K562 (cell line): ENCODE measurements at regions not wholly inside any gene's neighbourhood (a gene's known extent, or its start where the extent isn't known, plus 50 kb on each side); places are given as distances from the start of the nearest gene placed in this dataset.

Experiments used
- ATAC-seq: fragments of 200-7000 bp; cut with Tn5 transposase; 3 replicates; pipeline ENCODE4 v1.9.1; 2020; ENCODE audit warnings: moderate library complexity
- BruUV-seq: library from RNA; stranded (reverse); fragments of 400-500 nt; replicated peaks from 2 replicates; lab custom pipeline; 2021; lab: Mats Ljungman, UMichigan
- CTCF ChIA-PET: fragments of 300-600 bp; formaldehyde crosslinking; extraction: SDS; loops from one replicate; lab custom pipeline; 2021; ENCODE audit warnings: low intra/inter-chr PET ratio; lab: Yijun Ruan, JAX
- POLR2A ChIA-PET: fragments of 300-600, 350-650 bp; sonication (Branson Sonifier 250); formaldehyde crosslinking; extraction: SDS; loops from one replicate; lab custom pipeline; 2021; ENCODE audit warnings: antibody characterized with exemption, inconsistent platforms; lab: Yijun Ruan, JAX
- DNase-seq, 4 experiments: peaks; one replicate each; pipeline versions ENCODE4 v3.0.0 to v3.0.0-alpha.2; 2011 to 2018; ENCODE audit warnings: low spot score in 3 of 4, mixed read lengths in 3 of 4; ENCODE audit errors: extremely low read depth in 1 of 4
- FAIRE-seq: peaks from 2 replicates; lab custom pipeline; 2011; peaks lifted over from hg19 to GRCh38; lab: Jason Lieb, UNC
- H2AFZ ChIP-seq: 2 replicates; pipeline ENCODE4 v1.6.0; 2011; ENCODE audit warnings: low read depth, low read length, control low read depth, inconsistent platforms
- H3K27ac ChIP-seq: fragments of 200-600 bp; 3 replicates; pipeline ENCODE4 v1.8.0; 2011; ENCODE audit warnings: low read depth, mild to moderate bottlenecking, control low read depth, inconsistent platforms, low read length, moderate library complexity, mixed read lengths; ENCODE audit errors: extremely low read depth
- H3K27me3 ChIP-seq, 2 experiments: fragments of 300-600 bp in 1 of 2; 2 replicates in 1 of 2; 3 replicates in 1 of 2; pipeline versions ENCODE4 v1.6.0 to v1.8.0; 2011; ENCODE audit warnings: inconsistent platforms in 2 of 2, low read length in 2 of 2, mild to moderate bottlenecking in 1 of 2, mixed read lengths in 1 of 2, moderate library complexity in 1 of 2; ENCODE audit not compliant: control insufficient read depth in 2 of 2, insufficient read depth in 2 of 2
- H3K36me3 ChIP-seq: fragments of 300-600 bp; 3 replicates; pipeline ENCODE4 v1.8.0; 2011; ENCODE audit warnings: mild to moderate bottlenecking, low read length, inconsistent platforms; ENCODE audit not compliant: control insufficient read depth, insufficient read depth
- H3K4me1 ChIP-seq, 2 experiments: fragments of 200-600 bp in 1 of 2; replicated peaks in 1 of 2; 2 replicates in 1 of 2; 3 replicates in 1 of 2; pipeline versions ENCODE4 v1.5.1 to v1.8.0; 2011; ENCODE audit warnings: inconsistent platforms in 2 of 2, low read length in 2 of 2, mild to moderate bottlenecking in 1 of 2, mixed read lengths in 1 of 2, moderate library complexity in 1 of 2; ENCODE audit not compliant: control insufficient read depth in 2 of 2, insufficient read depth in 2 of 2
- H3K4me2 ChIP-seq: 2 replicates; pipeline ENCODE4 v1.6.1; 2011; ENCODE audit warnings: low read length, control low read depth, inconsistent platforms, mixed read lengths; ENCODE audit not compliant: insufficient read depth
- H3K4me3 ChIP-seq: fragments of 200-600 bp; sonication (generic), shearing (Covaris generic); 2 replicates; pipeline ENCODE4 v1.5.1; 2016; ENCODE audit warnings: control low read depth, inconsistent platforms
- H3K79me2 ChIP-seq: fragments of 200-600 bp; 3 replicates; pipeline ENCODE4 v1.8.0; 2011; ENCODE audit warnings: low read length, inconsistent platforms; ENCODE audit not compliant: control insufficient read depth, insufficient read depth
- H3K9ac ChIP-seq, 2 experiments: 2 replicates each; pipeline versions ENCODE4 v1.6.0 to v1.6.1; 2011; ENCODE audit warnings: low read depth in 2 of 2, low read length in 2 of 2, control low read depth in 1 of 2, inconsistent platforms in 1 of 2, mild to moderate bottlenecking in 1 of 2, mixed read lengths in 1 of 2; ENCODE audit not compliant: insufficient read depth in 1 of 2
- H3K9me1 ChIP-seq: one replicate; pipeline ENCODE4 v1.6.0; 2011; ENCODE audit warnings: inconsistent platforms, mild to moderate bottlenecking, low read length, moderate library complexity; ENCODE audit not compliant: control insufficient read depth, insufficient read depth
- H3K9me3 ChIP-seq: replicated peaks from 2 replicates; pipeline ENCODE4 v1.5.1; 2011; ENCODE audit warnings: low read depth, low read length, inconsistent platforms; ENCODE audit not compliant: control insufficient read depth, insufficient read depth
- H4K20me1 ChIP-seq: replicated peaks from 2 replicates; pipeline ENCODE4 v1.6.1; 2011; ENCODE audit warnings: low read length, inconsistent platforms, mixed read lengths; ENCODE audit not compliant: control insufficient read depth, insufficient read depth
- ATF7 ChIP-seq: fragments of 450-650 bp; IDR thresholded peaks from 2 replicates; pipeline ENCODE4 v1.7.1; 2014; ENCODE audit warnings: mild to moderate bottlenecking, moderate library complexity
- DACH1 ChIP-seq: fragments of 450-650 bp; IDR thresholded peaks from 2 replicates; pipeline ENCODE4 v1.6.1; 2018; ENCODE audit not compliant: partially characterized antibody
- GATAD2B ChIP-seq: fragments of 450-650 bp; IDR thresholded peaks from 2 replicates; pipeline ENCODE4 v1.6.1; 2017; ENCODE audit warnings: mild to moderate bottlenecking, borderline replicate concordance
- HMGXB4 ChIP-seq: sonication (generic); formaldehyde crosslinking; IDR thresholded peaks from 2 replicates; pipeline ENCODE4 v1.8.1; 2023; ENCODE audit warnings: mild to moderate bottlenecking, missing genetic modification reagents
- MEF2D ChIP-seq: conservative IDR thresholded peaks from 2 replicates; pipeline ENCODE4 v1.6.1; 2016; ENCODE audit warnings: low read depth, missing genetic modification characterization, missing compliant biosample characterization
- MIER1 ChIP-seq: fragments of 450-650 bp; IDR thresholded peaks from 2 replicates; pipeline ENCODE4 v1.6.1; 2016; ENCODE audit warnings: antibody characterized with exemption, mild to moderate bottlenecking, low read depth
- MYNN ChIP-seq, 2 experiments: sonication (generic); formaldehyde crosslinking in 1 of 2; IDR thresholded peaks; 2 replicates each; pipeline versions ENCODE4 v1.5.0 to v1.6.1; 2016 to 2020; ENCODE audit warnings: antibody characterized with exemption in 1 of 2, missing genetic modification reagents in 1 of 2
- PHF20 ChIP-seq: fragments of 450-650 bp; IDR thresholded peaks from 2 replicates; pipeline ENCODE4 v1.6.1; 2018; ENCODE audit not compliant: partially characterized antibody
- ZNF280B ChIP-seq: fragments of 250-450 bp; sonication (Bioruptor Pico); IDR thresholded peaks from 2 replicates; pipeline ENCODE4 v1.5.1; 2021; ENCODE audit warnings: mild to moderate bottlenecking
- ZNF316 ChIP-seq: fragments of 450-650 bp; IDR thresholded peaks from 2 replicates; pipeline ENCODE4 v1.6.1; 2016
- ZNF561 ChIP-seq: fragments of 450-650 bp; formaldehyde crosslinking; conservative IDR thresholded peaks from 2 replicates; pipeline ENCODE4 v1.4.0; 2020; ENCODE audit warnings: mild to moderate bottlenecking, moderate library complexity
- ZNF584 ChIP-seq: fragments of 200-800 bp; sonication (Bioruptor generic); IDR thresholded peaks from 2 replicates; pipeline ENCODE4 v1.6.1; 2016; ENCODE audit warnings: low read depth, mild to moderate bottlenecking, missing genetic modification characterization, missing compliant biosample characterization
- WGBS: fragments of 100-300 bp; shearing (Covaris generic); methylation state at CpG from one replicate; pipeline ENCODE4 v1.1.6; 2016; ENCODE audit warnings: low coverage, mixed read lengths; ENCODE audit not compliant: insufficient coverage; ENCODE audit errors: missing lambda C conversion rate; 5-methylcytosine and 5-hydroxymethylcytosine counted together
- in situ Hi-C: fragments of 300-500 bp; cut with MboI; formaldehyde crosslinking; loops from 4 replicates; pipeline ENCODE4 v1.15.0; 2018; ENCODE audit warnings: inconsistent platforms, mixed read lengths
- intact Hi-C: fragments of 100-400 bp; cut with micrococcal nuclease; formaldehyde crosslinking; loops from 2 replicates; pipeline ENCODE4 v1.14.2; 2022

GRCh38 chr5:106566031-106566430 is 1104.7 kb downstream of the EFNA5 start:
- H3K36me3 ChIP-seq = no peaks in the 10 kb centered on the region
- H3K4me3 ChIP-seq = no peak overlapping the region
- ATAC-seq = no peak
- H3K27me3 ChIP-seq = no peaks in the 10 kb centered on the region
- ChIA-PET POLR2A (no interaction called here), CTCF (no interaction called here)
- no peaks in the 10 kb centered on the region for H3K79me2 ChIP-seq
- no peak overlapping the region for H3K9ac ChIP-seq
- no TSS peak for BruUV-seq
- no peak for FAIRE-seq
- no peaks in the 10 kb centered on the region for H4K20me1 ChIP-seq
- no peak for DNase-seq
- no peak overlapping the region for H2AFZ ChIP-seq
- no peak overlapping the region for H3K4me2 ChIP-seq
- no peaks in the 10 kb centered on the region for H3K9me3 ChIP-seq
- intact Hi-C loops = no loop called here
- H3K27ac ChIP-seq = no peak overlapping the region
- H3K9me1 ChIP-seq = no peaks in the 10 kb centered on the region
- WGBS = 0% methylated on average over 4 of the region's 4 CpGs
- TF ChIP-seq MEF2D (tag) = no peak
- TF ChIP-seq HMGXB4 (CRISPR knock-in tag) = no peak
- TF ChIP-seq MIER1 = no peak
- no peak for TF ChIP-seq DACH1
- no peak for TF ChIP-seq ZNF280B
- TF ChIP-seq ZNF561 (CRISPR knock-in tag) = no peak
- TF ChIP-seq ATF7 = no peak
- no peak for TF ChIP-seq PHF20
- TF ChIP-seq GATAD2B = no peak
- no peak for TF ChIP-seq MYNN (IDR thresholded peaks at IDR 0.05)
- no peak for TF ChIP-seq MYNN (CRISPR knock-in tag; IDR thresholded peaks at IDR 0.05)
- TF ChIP-seq ZNF316 = no peak
- no peak for TF ChIP-seq ZNF584
- TF ChIP-seq, all 486 proteins: peak for 0
- no peaks in the 10 kb centered on the region for H3K4me1 ChIP-seq
- in situ Hi-C loops = no loop called here
